HepG2 (cell line): ENCODE measurements at regions not wholly inside any gene's neighbourhood (a gene's known extent, or its start where the extent isn't known, plus 50 kb on each side); places are given as distances from the start of the nearest gene placed in this dataset.

Experiments
- FIP1L1 ChIP-seq: fragments of 200-400 bp; formaldehyde crosslinking; IDR thresholded peaks from 2 replicates; pipeline ENCODE4 v1.6.1; 2018; ENCODE audit warnings: low read depth, mild to moderate bottlenecking, low read length, moderate library complexity, borderline replicate concordance; ENCODE audit not compliant: insufficient read depth
- JDP2 ChIP-seq: sonication (generic); formaldehyde crosslinking; IDR thresholded peaks from 2 replicates; pipeline ENCODE4 v1.8.1; 2022; ENCODE audit warnings: missing genetic modification reagents, borderline replicate concordance

DNA sequence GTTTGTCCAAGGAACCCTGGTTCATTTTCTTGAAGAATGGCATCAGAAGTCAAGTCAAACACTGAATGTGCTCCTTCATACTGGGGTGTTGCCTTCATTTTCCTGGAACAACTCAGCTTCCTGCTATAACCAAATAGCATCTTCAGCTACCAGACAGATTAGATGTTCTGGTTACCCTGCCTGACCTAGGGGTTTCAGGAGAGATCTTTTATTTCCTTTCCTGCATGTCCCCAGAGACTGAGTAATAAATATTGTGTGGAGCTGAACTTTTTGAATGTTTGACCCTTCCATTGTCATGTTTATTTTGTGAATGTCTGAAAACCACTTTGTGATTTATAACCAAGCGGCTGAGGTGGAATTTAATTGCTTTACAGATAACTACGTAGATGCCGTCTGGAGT lies 147.1 kb downstream of the IRX1 start:
- TF ChIP-seq FIP1L1, result no peak
- no peak for TF ChIP-seq JDP2 (CRISPR knock-in tag)
